Natural killer cell (primary cell): ENCODE measurements at regions not wholly inside any gene's neighbourhood (a gene's known extent, or its start where the extent isn't known, plus 50 kb on each side); places are given as distances from the start of the nearest gene placed in this dataset.

ENCODE experiments used
- ATAC-seq, 3 donors: fragments of 150-1000 bp in 2 of 3; fragments of 200-7000 bp in 1 of 3; cut with Tn5 transposase; 1 replicate in 1 of 3; 2 replicates in 2 of 3; pipeline ENCODE4 v1.10.0; 2021; ENCODE audit warnings: mild to moderate bottlenecking in 2 of 3, moderate library complexity in 2 of 3
- DNase-seq, 2 donors: peaks; one replicate each; pipeline versions ENCODE4 v3.0.0 to v3.0.0-alpha.2; 2013 to 2021; ENCODE audit warnings: mixed read lengths in 1 of 2
- H3K27ac ChIP-seq: one replicate; pipeline ENCODE4 v1.5.1; 2013; ENCODE audit warnings: mild to moderate bottlenecking, low read length
- H3K27me3 ChIP-seq: one replicate; pipeline ENCODE4 v1.6.1; 2013; ENCODE audit warnings: low read length; ENCODE audit not compliant: control insufficient read depth, insufficient read depth
- H3K36me3 ChIP-seq: one replicate; pipeline ENCODE4 v1.6.1; 2013; ENCODE audit warnings: low read length; ENCODE audit not compliant: control insufficient read depth, insufficient read depth
- H3K4me1 ChIP-seq: one replicate; pipeline ENCODE4 v1.6.1; 2013; ENCODE audit warnings: low read length; ENCODE audit not compliant: control insufficient read depth, insufficient read depth
- H3K4me3 ChIP-seq: one replicate; pipeline ENCODE4 v1.5.1; 2013; ENCODE audit warnings: low read length
- H3K9me3 ChIP-seq: one replicate; pipeline ENCODE4 v1.6.1; 2013; ENCODE audit warnings: low read length; ENCODE audit not compliant: control insufficient read depth, insufficient read depth
- H3K27ac Mint-ChIP-seq, 2 donors: one replicate each; pipeline ENCODE4 v1.8.0; 2022; ENCODE audit warnings: mild to moderate bottlenecking in 2 of 2, mixed read lengths in 2 of 2, moderate library complexity in 1 of 2
- H3K27me3 Mint-ChIP-seq, 2 donors: one replicate each; pipeline ENCODE4 v1.8.0; 2022; ENCODE audit warnings: low read depth in 2 of 2, mixed read lengths in 2 of 2
- H3K36me3 Mint-ChIP-seq: one replicate; pipeline ENCODE4 v1.8.0; 2022; ENCODE audit warnings: mixed read lengths
- H3K4me1 Mint-ChIP-seq, 2 donors: one replicate each; pipeline ENCODE4 v1.8.0; 2022; ENCODE audit warnings: mixed read lengths in 2 of 2
- H3K4me3 Mint-ChIP-seq: one replicate; pipeline ENCODE4 v1.8.0; 2022; ENCODE audit warnings: mild to moderate bottlenecking, moderate library complexity, mixed read lengths
- H3K9me3 Mint-ChIP-seq, 2 donors: one replicate each; pipeline ENCODE4 v1.8.0; 2022; ENCODE audit warnings: mixed read lengths in 2 of 2
- CTCF ChIP-seq: fragments of 200-600 bp; IDR thresholded peaks from one replicate; pipeline ENCODE4 v1.8.0; 2022; ENCODE audit warnings: antibody characterized with exemption
- WGBS: methylation state at CpG from one replicate; pipeline ENCODE4 v1.1.7; 2013; ENCODE audit warnings: missing lambda C conversion rate; ENCODE audit not compliant: insufficient coverage; 5-methylcytosine and 5-hydroxymethylcytosine counted together
- intact Hi-C: fragments of 100-400 bp; cut with micrococcal nuclease; formaldehyde crosslinking; loops from one replicate; pipeline ENCODE4 v1.14.2; 2022

GRCh38 chr16:86207350-86207749 is 303.0 kb upstream of the FOXF1 start:
- peaks cover 4 to 6% of the 10 kb centered on the region in 2 donors for H3K4me1 Mint-ChIP-seq
- H3K27me3 Mint-ChIP-seq = peaks cover 6 to 15% of the 10 kb centered on the region in 2 donors
- Histone ChIP-seq H3K9me3 (peaks cover 2% of the 10 kb centered on the region), H3K4me1 (peaks cover 4% of the 10 kb centered on the region), H3K36me3 (no peaks in the 10 kb centered on the region), H3K27ac (no peak overlapping the region), H3K4me3 (no peak overlapping the region), H3K27me3 (no peaks in the 10 kb centered on the region)
- H3K9me3 Mint-ChIP-seq = no peaks in the 10 kb centered on the region
- H3K27ac Mint-ChIP-seq = no peak overlapping the region
- no peaks in the 10 kb centered on the region for H3K36me3 Mint-ChIP-seq
- 80% methylated on average over 5 of the region's 5 CpGs for WGBS
- no peak for TF ChIP-seq CTCF
- intact Hi-C loops = no loop called here
- DNase-seq = no peak
- ATAC-seq = no peak
- H3K4me3 Mint-ChIP-seq = no peak overlapping the region

- Histone ChIP-seq H3K4me3 (no peak overlapping the region), H3K27me3 (no peaks in the 10 kb centered on the region), H3K27ac (no peak overlapping the region), H3K4me1 (peaks cover 20% of the 10 kb centered on the region), H3K36me3 (no peaks in the 10 kb centered on the region), H3K9me3 (peaks cover 11% of the 10 kb centered on the region)
- ATAC-seq (no peak), DNase-seq (no peak)
- Mint-ChIP-seq H3K9me3 (peaks cover 4 to 5% of the 10 kb centered on the region in 2 donors), H3K4me1 (peaks cover 17 to 19% of the 10 kb centered on the region in 2 donors), H3K27me3 (no peaks in the 10 kb centered on the region), H3K4me3 (no peak overlapping the region), H3K36me3 (no peaks in the 10 kb centered on the region), H3K27ac (no peak overlapping the region)
- intact Hi-C loops = no loop called here
- no peak for TF ChIP-seq CTCF
- 42% methylated on average over 2 of the region's 2 CpGs for WGBS
Observed at GRCh38 chr16:86209202-86209601, 301.1 kb upstream of the FOXF1 start.

GRCh38 chr16:86210403-86211193 is 299.7 kb upstream of the FOXF1 start:
- ATAC-seq (no peak), DNase-seq (no peak)
- TF ChIP-seq CTCF = no peak
- Mint-ChIP-seq H3K4me3 (no peak overlapping the region), H3K36me3 (no peaks in the 10 kb centered on the region), H3K4me1 (peaks cover 17 to 19% of the 10 kb centered on the region in 2 donors), H3K27ac (no peak overlapping the region), H3K27me3 (no peaks in the 10 kb centered on the region), H3K9me3 (peaks cover 4 to 5% of the 10 kb centered on the region in 2 donors)
- peaks cover 20% of the 10 kb centered on the region for H3K4me1 ChIP-seq
- H3K27me3 ChIP-seq = no peaks in the 10 kb centered on the region
- intact Hi-C loops = no loop called here
- H3K36me3 ChIP-seq = no peaks in the 10 kb centered on the region
- H3K27ac ChIP-seq = no peak overlapping the region
- WGBS = 87% methylated on average over 19 of the region's 19 CpGs
- H3K4me3 ChIP-seq = no peak overlapping the region
- peaks cover 11% of the 10 kb centered on the region for H3K9me3 ChIP-seq

GRCh38 chr16:86211265-86211664 is 299.1 kb upstream of the FOXF1 start:
- whole genome bisulfite sequencing = 86% methylated on average over 5 of the region's 5 CpGs
- Mint-ChIP-seq H3K4me3 (no peak overlapping the region), H3K9me3 (peaks cover 4 to 5% of the 10 kb centered on the region in 2 donors), H3K27me3 (no peaks in the 10 kb centered on the region), H3K27ac (no peak overlapping the region), H3K36me3 (no peaks in the 10 kb centered on the region), H3K4me1 (peaks cover 17 to 19% of the 10 kb centered on the region in 2 donors)
- DNase-seq (no peak), ATAC-seq (no peak)
- intact Hi-C loops = no loop called here
- Histone ChIP-seq H3K9me3 (peaks cover 11% of the 10 kb centered on the region), H3K4me3 (no peak overlapping the region), H3K4me1 (peaks cover 20% of the 10 kb centered on the region), H3K36me3 (no peaks in the 10 kb centered on the region), H3K27ac (no peak overlapping the region), H3K27me3 (no peaks in the 10 kb centered on the region)
- no peak for TF ChIP-seq CTCF
